H9 (cell line): ENCODE measurements at regions not wholly inside any gene's neighbourhood (a gene's known extent, or its start where the extent isn't known, plus 50 kb on each side); places are given as distances from the start of the nearest gene placed in this dataset.

Experiments
- DNase-seq: peaks from one replicate; pipeline ENCODE4 v3.0.0-alpha.2; 2017
- H2AFZ ChIP-seq: one replicate; pipeline ENCODE4 v1.6.1; 2013; ENCODE audit warnings: mild to moderate bottlenecking, low read length, control low read depth, moderate library complexity
- H2AK5ac ChIP-seq: 2 replicates; pipeline ENCODE4 v1.6.1; 2013; ENCODE audit warnings: low read length, control low read depth, mixed read lengths; ENCODE audit not compliant: insufficient read length
- H2BK120ac ChIP-seq: one replicate; pipeline ENCODE4 v1.6.1; 2013; ENCODE audit warnings: low read depth, mild to moderate bottlenecking, low read length, control low read depth, inconsistent platforms; ENCODE audit not compliant: poor library complexity, severe bottlenecking
- H2BK12ac ChIP-seq: 2 replicates; pipeline ENCODE4 v1.6.1; 2013; ENCODE audit warnings: low read length, control low read depth, mixed read lengths, low read depth; ENCODE audit not compliant: insufficient read length
- H2BK15ac ChIP-seq: 2 replicates; pipeline ENCODE4 v1.6.1; 2013; ENCODE audit warnings: low read depth, low read length, control low read depth
- H2BK20ac ChIP-seq: one replicate; pipeline ENCODE4 v1.6.1; 2013; ENCODE audit warnings: low read depth, mild to moderate bottlenecking, low read length, control low read depth, inconsistent platforms; ENCODE audit not compliant: poor library complexity, severe bottlenecking
- H2BK5ac ChIP-seq: 2 replicates; pipeline ENCODE4 v1.6.1; 2013; ENCODE audit warnings: low read length, control low read depth, mixed read lengths; ENCODE audit not compliant: insufficient read length
- H3K14ac ChIP-seq: 2 replicates; pipeline ENCODE4 v1.6.1; 2013; ENCODE audit warnings: low read length, control low read depth; ENCODE audit not compliant: insufficient read depth
- H3K18ac ChIP-seq: 2 replicates; pipeline ENCODE4 v1.6.1; 2013; ENCODE audit warnings: low read depth, mild to moderate bottlenecking, mixed read lengths, low read length, control low read depth; ENCODE audit not compliant: insufficient read length
- H3K23ac ChIP-seq: 2 replicates; pipeline ENCODE4 v1.6.1; 2013; ENCODE audit warnings: low read length, control low read depth, mixed read lengths, low read depth; ENCODE audit not compliant: insufficient read length
- H3K23me2 ChIP-seq: 2 replicates; pipeline ENCODE4 v1.6.1; 2013; ENCODE audit warnings: low read depth, mild to moderate bottlenecking, mixed read lengths, low read length, control low read depth; ENCODE audit not compliant: insufficient read length, poor library complexity, severe bottlenecking
- H3K27ac ChIP-seq: 2 replicates; pipeline ENCODE4 v1.5.1; 2013; ENCODE audit warnings: low read length, control low read depth, mixed read lengths, low read depth; ENCODE audit not compliant: insufficient read length
- H3K27me3 ChIP-seq: 2 replicates; pipeline ENCODE4 v1.6.1; 2013; ENCODE audit warnings: low read length, control low read depth, inconsistent platforms; ENCODE audit not compliant: insufficient read depth
- H3K4ac ChIP-seq: 2 replicates; pipeline ENCODE4 v1.6.1; 2013; ENCODE audit warnings: low read depth, mild to moderate bottlenecking, control low read depth, inconsistent platforms, low read length, moderate library complexity
- H3K4me1 ChIP-seq: 2 replicates; pipeline ENCODE4 v1.6.1; 2013; ENCODE audit warnings: low read length, control low read depth, inconsistent platforms; ENCODE audit not compliant: insufficient read depth
- H3K4me2 ChIP-seq: 2 replicates; pipeline ENCODE4 v1.6.1; 2013; ENCODE audit warnings: low read length, control low read depth, mixed read lengths; ENCODE audit not compliant: insufficient read length, insufficient read depth
- H3K56ac ChIP-seq: 2 replicates; pipeline ENCODE4 v1.6.1; 2013; ENCODE audit warnings: low read depth, mild to moderate bottlenecking, mixed read lengths, low read length, control low read depth; ENCODE audit not compliant: insufficient read length
- H3K79me1 ChIP-seq: 2 replicates; pipeline ENCODE4 v1.6.1; 2013; ENCODE audit warnings: low read depth, mild to moderate bottlenecking, moderate library complexity, low read length, control low read depth, inconsistent platforms; ENCODE audit not compliant: insufficient read depth, poor library complexity, severe bottlenecking
- H3K79me2 ChIP-seq: 2 replicates; pipeline ENCODE4 v1.6.1; 2013; ENCODE audit warnings: low read length, control low read depth, inconsistent platforms; ENCODE audit not compliant: insufficient read depth
- H3K9ac ChIP-seq: 2 replicates; pipeline ENCODE4 v1.6.1; 2013; ENCODE audit warnings: low read length, control low read depth, mixed read lengths; ENCODE audit not compliant: insufficient read length; ENCODE audit errors: extremely low read depth
- H3K9me3 ChIP-seq: one replicate; pipeline ENCODE4 v1.6.1; 2013; ENCODE audit warnings: low read depth, low read length, inconsistent platforms; ENCODE audit not compliant: control insufficient read depth
- H3T11ph ChIP-seq: one replicate; pipeline ENCODE4 v1.6.1; 2013; ENCODE audit warnings: mild to moderate bottlenecking, low read length, control low read depth, inconsistent platforms
- H4K20me1 ChIP-seq: one replicate; pipeline ENCODE4 v1.6.1; 2013; ENCODE audit not compliant: control insufficient read depth, insufficient read length, insufficient read depth
- H4K5ac ChIP-seq: 2 replicates; pipeline ENCODE4 v1.6.1; 2013; ENCODE audit warnings: low read depth, mild to moderate bottlenecking, mixed read lengths, low read length, control low read depth; ENCODE audit not compliant: insufficient read length
- H4K8ac ChIP-seq: replicated peaks from 2 replicates; pipeline ENCODE4 v1.6.1; 2013; ENCODE audit warnings: low read length, control low read depth, mixed read lengths, low read depth; ENCODE audit not compliant: insufficient read length
- H4K91ac ChIP-seq: 2 replicates; pipeline ENCODE4 v1.6.1; 2013; ENCODE audit warnings: low read depth, mild to moderate bottlenecking, moderate library complexity, mixed read lengths, low read length, control low read depth; ENCODE audit not compliant: insufficient read length
- H3K27ac Mint-ChIP-seq, 3 experiments: 2 replicates in 2 of 3; 3 replicates in 1 of 3; pipeline ENCODE4 v1.8.0; 2020 to 2021; ENCODE audit warnings: mixed read lengths in 3 of 3, mild to moderate bottlenecking in 1 of 3, moderate library complexity in 1 of 3
- H3K27me3 Mint-ChIP-seq: 2 replicates; pipeline ENCODE4 v1.8.0; 2021; ENCODE audit warnings: low read depth, mild to moderate bottlenecking, moderate library complexity, mixed read lengths
- H3K36me3 Mint-ChIP-seq, 3 experiments: 2 replicates in 2 of 3; 3 replicates in 1 of 3; pipeline ENCODE4 v1.8.0; 2020 to 2021; ENCODE audit warnings: low read depth in 3 of 3, mixed read lengths in 3 of 3; ENCODE audit not compliant: insufficient read depth in 1 of 3
- H3K4me1 Mint-ChIP-seq, 2 experiments: 2 replicates each; pipeline ENCODE4 v1.8.0; 2020; ENCODE audit warnings: mixed read lengths in 2 of 2
- H3K4me3 Mint-ChIP-seq, 2 experiments: 2 replicates in 1 of 2; 3 replicates in 1 of 2; pipeline ENCODE4 v1.8.0; 2020 to 2021; ENCODE audit warnings: mild to moderate bottlenecking in 2 of 2, mixed read lengths in 2 of 2, moderate library complexity in 1 of 2
- H3K9me3 Mint-ChIP-seq, 2 experiments: 2 replicates in 1 of 2; 3 replicates in 1 of 2; pipeline ENCODE4 v1.8.0; 2020; ENCODE audit warnings: mild to moderate bottlenecking in 2 of 2, mixed read lengths in 2 of 2, moderate library complexity in 1 of 2
- TF ChIP-seq, protein P1 (sequence below): fragments of 200-600 bp; sonication (generic); conservative IDR thresholded peaks from 3 replicates; pipeline ENCODE4 v1.8.0; 2021; ENCODE audit warnings: antibody characterized with exemption, mild to moderate bottlenecking

DNA sequence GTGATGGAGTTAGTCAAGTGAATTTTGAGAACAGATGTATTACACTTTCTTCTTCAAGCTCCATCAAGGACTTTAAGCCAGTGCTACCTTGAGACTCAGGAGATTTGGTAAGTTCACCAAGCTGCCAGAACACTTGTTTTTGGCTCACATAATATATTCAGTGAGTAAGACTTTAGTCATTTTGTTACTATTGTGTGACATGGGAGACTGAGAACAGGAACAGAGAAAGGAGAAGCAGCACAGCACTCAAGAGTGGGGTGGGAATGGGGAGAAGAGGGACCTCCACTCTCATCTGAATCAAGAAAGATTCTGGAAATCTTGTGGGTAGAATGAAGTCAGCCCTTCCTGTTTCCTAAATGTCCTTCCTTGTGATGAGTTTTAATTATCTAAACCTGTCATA lies 87.3 kb upstream of the TET2 start:
- H3K4me2 ChIP-seq: no peak overlapping the region
- Mint-ChIP-seq H3K36me3 (no peaks in the 10 kb centered on the region), H3K9me3 (no peaks in the 10 kb centered on the region), H3K4me3 (no peak overlapping the region), H3K4me1 (peaks cover 11 to 12% of the 10 kb centered on the region in 2 experiments), H3K27me3 (no peaks in the 10 kb centered on the region; the same call in 1 of the 2 replicates), H3K27ac (no peak overlapping the region)
- no peak overlapping the region for H2AK5ac ChIP-seq
- H2BK15ac ChIP-seq: no peak overlapping the region
- no peaks in the 10 kb centered on the region for H3K9me3 ChIP-seq
- no peak overlapping the region for H3K18ac ChIP-seq
- H3K27me3 ChIP-seq: no peaks in the 10 kb centered on the region
- no peaks in the 10 kb centered on the region for H4K20me1 ChIP-seq
- no peaks in the 10 kb centered on the region for H3K23me2 ChIP-seq
- no peak overlapping the region for H2AFZ ChIP-seq
- H4K5ac ChIP-seq: no peak overlapping the region
- H2BK20ac ChIP-seq: no peak overlapping the region
- H3K27ac ChIP-seq: no peak overlapping the region
- H3T11ph ChIP-seq: no peak overlapping the region
- H3K79me2 ChIP-seq: no peaks in the 10 kb centered on the region
- H3K56ac ChIP-seq: no peak overlapping the region
- no peak for DNase-seq
- H2BK5ac ChIP-seq: no peak overlapping the region
- no peak overlapping the region for H4K8ac ChIP-seq
- H2BK12ac ChIP-seq: no peak overlapping the region
- no peak overlapping the region for H3K14ac ChIP-seq
- TF ChIP-seq, protein P1, sequence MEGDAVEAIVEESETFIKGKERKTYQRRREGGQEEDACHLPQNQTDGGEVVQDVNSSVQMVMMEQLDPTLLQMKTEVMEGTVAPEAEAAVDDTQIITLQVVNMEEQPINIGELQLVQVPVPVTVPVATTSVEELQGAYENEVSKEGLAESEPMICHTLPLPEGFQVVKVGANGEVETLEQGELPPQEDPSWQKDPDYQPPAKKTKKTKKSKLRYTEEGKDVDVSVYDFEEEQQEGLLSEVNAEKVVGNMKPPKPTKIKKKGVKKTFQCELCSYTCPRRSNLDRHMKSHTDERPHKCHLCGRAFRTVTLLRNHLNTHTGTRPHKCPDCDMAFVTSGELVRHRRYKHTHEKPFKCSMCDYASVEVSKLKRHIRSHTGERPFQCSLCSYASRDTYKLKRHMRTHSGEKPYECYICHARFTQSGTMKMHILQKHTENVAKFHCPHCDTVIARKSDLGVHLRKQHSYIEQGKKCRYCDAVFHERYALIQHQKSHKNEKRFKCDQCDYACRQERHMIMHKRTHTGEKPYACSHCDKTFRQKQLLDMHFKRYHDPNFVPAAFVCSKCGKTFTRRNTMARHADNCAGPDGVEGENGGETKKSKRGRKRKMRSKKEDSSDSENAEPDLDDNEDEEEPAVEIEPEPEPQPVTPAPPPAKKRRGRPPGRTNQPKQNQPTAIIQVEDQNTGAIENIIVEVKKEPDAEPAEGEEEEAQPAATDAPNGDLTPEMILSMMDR: no peak
- no peaks in the 10 kb centered on the region for H3K79me1 ChIP-seq
- H3K23ac ChIP-seq: no peak overlapping the region
- no peak overlapping the region for H3K4ac ChIP-seq
- H3K4me1 ChIP-seq: peaks cover 3% of the 10 kb centered on the region; the same call in 1 of the 2 replicates
- no peak overlapping the region for H4K91ac ChIP-seq
- H2BK120ac ChIP-seq: no peak overlapping the region
- H3K9ac ChIP-seq: no peak overlapping the region
